ENCODE measurements at regions not wholly inside any gene's neighbourhood (a gene's known extent, or its start where the extent isn't known, plus 50 kb on each side); places are given as distances from the start of the nearest gene placed in this dataset.

DNA sequence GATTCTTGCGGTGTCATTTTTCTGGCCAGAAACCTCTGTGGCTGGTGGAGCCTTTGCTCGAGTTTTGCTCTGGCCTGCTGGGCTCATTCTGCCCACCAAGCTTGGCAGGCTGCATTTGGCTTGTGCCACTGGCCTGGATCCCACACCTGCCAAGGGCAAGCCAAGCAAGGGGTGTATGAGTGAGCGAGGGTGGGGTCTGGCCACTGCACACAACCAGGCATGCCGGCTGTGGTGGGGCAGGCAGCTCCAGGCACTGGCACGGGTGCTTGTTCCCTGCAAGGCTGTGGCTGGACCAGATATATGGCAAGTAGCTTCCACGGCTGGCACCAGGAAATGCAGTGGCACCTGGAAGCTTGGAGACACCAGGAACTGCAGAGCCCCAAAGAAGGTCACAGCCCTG is 68.6 kb upstream of the PPP3CA start:
- TF ChIP-seq POLR2A (IDR thresholded peaks at IDR 0.05) (no peak), EP300 (IDR thresholded peaks at IDR 0.05; ENCODE audit: low read depth) (no peak)
- TF ChIP-seq, protein P1, sequence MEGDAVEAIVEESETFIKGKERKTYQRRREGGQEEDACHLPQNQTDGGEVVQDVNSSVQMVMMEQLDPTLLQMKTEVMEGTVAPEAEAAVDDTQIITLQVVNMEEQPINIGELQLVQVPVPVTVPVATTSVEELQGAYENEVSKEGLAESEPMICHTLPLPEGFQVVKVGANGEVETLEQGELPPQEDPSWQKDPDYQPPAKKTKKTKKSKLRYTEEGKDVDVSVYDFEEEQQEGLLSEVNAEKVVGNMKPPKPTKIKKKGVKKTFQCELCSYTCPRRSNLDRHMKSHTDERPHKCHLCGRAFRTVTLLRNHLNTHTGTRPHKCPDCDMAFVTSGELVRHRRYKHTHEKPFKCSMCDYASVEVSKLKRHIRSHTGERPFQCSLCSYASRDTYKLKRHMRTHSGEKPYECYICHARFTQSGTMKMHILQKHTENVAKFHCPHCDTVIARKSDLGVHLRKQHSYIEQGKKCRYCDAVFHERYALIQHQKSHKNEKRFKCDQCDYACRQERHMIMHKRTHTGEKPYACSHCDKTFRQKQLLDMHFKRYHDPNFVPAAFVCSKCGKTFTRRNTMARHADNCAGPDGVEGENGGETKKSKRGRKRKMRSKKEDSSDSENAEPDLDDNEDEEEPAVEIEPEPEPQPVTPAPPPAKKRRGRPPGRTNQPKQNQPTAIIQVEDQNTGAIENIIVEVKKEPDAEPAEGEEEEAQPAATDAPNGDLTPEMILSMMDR (IDR thresholded peaks at IDR 0.05) = no peak

Data from transverse colon (tissue), 3 donors.